ENCODE measurements at regions not wholly inside any gene's neighbourhood (a gene's known extent, or its start where the extent isn't known, plus 50 kb on each side); places are given as distances from the start of the nearest gene placed in this dataset.

- no peak for TF ChIP-seq EZH2 (IDR thresholded peaks at IDR 0.05)
- no peak for TF ChIP-seq POLR2AphosphoS5 (IDR thresholded peaks at IDR 0.05; ENCODE audit: borderline replicate concordance, low read depth, low read length)
- no peak for TF ChIP-seq FOXP2 (optimal IDR thresholded peaks at IDR 0.05; ENCODE audit: control extremely low read depth, extremely low read length, insufficient read depth)
Measured at GRCh38 chr19:29881386-29881785, 60.7 kb upstream of the URI1 start.
